ENCODE measurements at regions not wholly inside any gene's neighbourhood (a gene's known extent, or its start where the extent isn't known, plus 50 kb on each side); places are given as distances from the start of the nearest gene placed in this dataset.

GRCh38 chr10:55310143-55310542 lies 509.1 kb upstream of the PCDH15 start:
- POLR2A ChIA-PET = no interaction called here
- CTCF ChIA-PET = no interaction called here

DNA sequence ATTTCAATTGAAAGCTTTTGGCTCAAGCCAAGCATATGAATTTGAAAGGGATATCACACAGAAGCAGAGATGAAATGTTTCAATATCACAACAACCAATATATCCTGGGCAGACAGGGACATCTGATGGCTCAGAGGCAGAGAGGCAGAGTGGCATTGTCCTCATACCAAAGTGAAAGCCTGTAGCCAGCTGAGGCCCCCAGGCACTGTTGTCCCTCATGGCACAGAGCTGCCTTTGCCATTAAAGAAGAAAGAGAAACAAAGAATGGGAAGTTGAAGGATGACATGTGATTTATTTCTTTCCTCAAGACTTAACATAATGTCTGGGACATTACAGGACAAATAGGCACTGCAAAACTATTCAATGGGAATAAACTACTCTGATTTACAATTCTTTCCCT lies 504.3 kb upstream of the PCDH15 start:
- POLR2A ChIA-PET = no interaction called here
- CTCF ChIA-PET = no interaction called here

- ChIA-PET CTCF (no interaction called here), POLR2A (no interaction called here)
Observed at GRCh38 chr10:55287346-55287745, 486.3 kb upstream of the PCDH15 start.

DNA sequence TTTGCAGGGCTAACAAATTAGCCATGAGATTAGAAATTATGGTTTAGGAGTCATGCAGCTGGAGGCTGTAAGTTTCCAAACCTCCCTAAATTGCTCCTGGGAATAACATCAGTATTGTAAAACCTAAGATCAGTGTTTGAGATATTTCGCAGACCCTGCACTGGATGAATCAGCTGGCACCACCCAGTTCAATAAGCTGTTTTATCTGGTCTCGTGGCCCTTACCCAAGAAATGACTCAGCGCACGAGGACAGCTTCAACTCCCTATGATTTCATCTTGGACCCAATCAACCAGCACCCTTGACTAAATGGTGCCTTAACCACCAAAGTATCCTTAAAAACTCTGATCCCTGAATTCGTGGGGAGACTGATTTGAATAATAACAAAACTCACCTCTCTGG lies 482.0 kb upstream of the PCDH15 start:
- POLR2A ChIA-PET = no interaction called here
- CTCF ChIA-PET = no interaction called here

DNA sequence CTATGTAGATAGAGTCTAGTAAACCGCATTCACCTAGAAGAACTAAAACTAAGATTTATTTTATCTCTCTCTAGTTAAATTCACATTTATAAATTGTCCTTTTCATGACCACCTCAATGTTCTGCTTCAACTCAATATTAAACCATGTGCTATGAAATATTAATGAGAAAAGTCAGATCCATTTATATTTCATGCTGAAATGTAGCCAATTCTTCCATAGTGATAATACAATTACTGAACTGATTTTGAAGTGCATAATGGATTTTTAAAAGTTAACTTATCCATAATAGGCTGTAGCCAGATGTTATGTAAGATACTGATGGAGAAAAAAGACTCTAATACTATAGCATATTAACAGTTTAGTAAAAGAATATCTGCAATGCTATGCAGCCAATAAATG lies 479.7 kb upstream of the PCDH15 start:
- POLR2A ChIA-PET = no interaction called here
- CTCF ChIA-PET = no interaction called here

GRCh38 chr10:55277549-55277948 lies 476.5 kb upstream of the PCDH15 start:
- POLR2A ChIA-PET = no interaction called here
- CTCF ChIA-PET = no interaction called here

GRCh38 chr10:55274367-55274766 lies 473.3 kb upstream of the PCDH15 start:
- CTCF ChIA-PET = no interaction called here
- POLR2A ChIA-PET = no interaction called here

DNA sequence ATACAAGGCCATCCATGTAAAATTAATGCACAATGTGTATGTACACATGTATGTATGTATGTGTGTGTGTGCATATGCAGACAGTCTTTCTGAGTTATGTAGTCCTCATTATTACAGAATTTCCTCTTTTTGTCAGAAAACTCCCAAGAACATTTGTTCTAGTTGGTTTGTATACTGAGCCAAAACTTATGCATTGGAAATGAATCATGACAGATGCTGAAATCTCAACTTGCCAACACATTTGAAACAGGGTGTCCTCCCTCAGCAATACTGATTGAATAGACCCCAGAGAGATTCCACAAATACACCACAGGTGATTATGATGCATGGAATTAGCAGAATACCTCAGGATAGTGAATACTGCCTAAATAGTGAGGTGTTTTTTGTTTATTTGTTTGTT lies 472.9 kb upstream of the PCDH15 start:
- ChIA-PET POLR2A (no interaction called here), CTCF (no interaction called here)

GRCh38 chr10:55272886-55273285 lies 471.9 kb upstream of the PCDH15 start:
- CTCF ChIA-PET = no interaction called here
- POLR2A ChIA-PET = no interaction called here

GRCh38 chr10:55266797-55267196 lies 465.8 kb upstream of the PCDH15 start:
- ChIA-PET POLR2A (no interaction called here), CTCF (no interaction called here)

DNA sequence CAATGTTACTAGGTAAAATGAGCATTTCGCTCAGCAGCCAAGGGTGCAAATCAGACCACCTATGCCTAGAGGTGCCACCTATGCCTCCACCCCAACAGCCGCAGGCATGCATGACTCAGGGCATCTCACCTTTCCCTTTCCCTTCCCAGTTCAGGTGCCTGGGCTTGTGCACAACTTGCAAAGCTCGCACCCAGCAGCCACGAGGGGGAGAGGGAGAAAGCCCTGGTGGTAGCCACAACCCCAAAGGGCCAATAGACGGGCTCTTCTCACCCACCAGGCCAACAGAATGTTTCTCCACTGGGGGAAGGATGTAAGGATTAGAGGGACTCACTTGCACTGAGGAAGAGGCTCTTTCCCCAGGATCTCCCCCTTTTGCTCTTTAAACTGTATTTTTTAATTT lies 462.3 kb upstream of the PCDH15 start:
- POLR2A ChIA-PET = no interaction called here
- CTCF ChIA-PET = no interaction called here

DNA sequence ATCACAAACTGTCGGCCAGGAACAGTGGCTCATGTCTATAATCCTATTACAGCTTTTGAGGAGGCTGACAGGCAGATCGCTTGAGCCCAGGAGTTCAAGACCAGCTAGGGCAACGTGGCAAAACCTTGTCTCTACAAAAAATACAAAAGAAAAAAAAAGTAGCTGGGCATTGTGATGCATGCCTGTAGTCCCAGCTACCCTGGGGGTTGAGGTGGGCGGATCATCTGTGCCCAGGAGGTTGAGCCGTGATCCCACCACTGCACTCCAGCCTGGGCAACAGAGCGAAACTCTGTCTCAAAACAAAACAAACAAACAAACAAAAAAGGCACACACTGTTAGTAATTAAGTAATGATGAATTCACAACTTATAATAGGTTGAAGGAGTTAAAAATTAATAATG lies 441.5 kb upstream of the PCDH15 start:
- ChIA-PET POLR2A (no interaction called here), CTCF (no interaction called here)

DNA sequence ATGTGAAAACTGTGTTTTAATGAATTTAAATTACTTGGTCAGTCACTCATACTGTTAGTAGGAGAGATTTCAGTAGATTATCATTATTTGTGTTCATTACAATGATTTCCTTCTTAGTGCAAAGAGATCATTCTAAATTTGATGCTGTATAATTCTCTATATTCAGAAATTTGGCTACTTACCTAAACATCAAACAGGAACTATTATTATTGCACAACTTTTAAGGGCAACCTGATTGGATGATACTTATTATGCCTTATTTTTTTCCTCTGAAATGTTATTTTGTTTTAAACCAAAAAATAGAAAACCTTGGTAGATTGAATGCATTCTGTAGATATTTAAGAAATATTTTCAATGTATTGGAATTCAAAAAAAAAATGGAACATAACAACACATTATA lies 436.4 kb upstream of the PCDH15 start:
- ChIA-PET POLR2A (no interaction called here), CTCF (no interaction called here)

- POLR2A ChIA-PET = no interaction called here
- CTCF ChIA-PET = no interaction called here
Observed at GRCh38 chr10:55233505-55233904, 432.5 kb upstream of the PCDH15 start.

- CTCF ChIA-PET = no interaction called here
Observed at GRCh38 chr10:55233090-55233489, 432.1 kb upstream of the PCDH15 start.

GRCh38 chr10:55232553-55232952 lies 431.5 kb upstream of the PCDH15 start:
- ChIA-PET CTCF (no interaction called here), POLR2A (no interaction called here)

More at GRCh38 chr10:55233090-55233489, 432.1 kb upstream of the PCDH15 start:
- POLR2A ChIA-PET = no interaction called here

DNA sequence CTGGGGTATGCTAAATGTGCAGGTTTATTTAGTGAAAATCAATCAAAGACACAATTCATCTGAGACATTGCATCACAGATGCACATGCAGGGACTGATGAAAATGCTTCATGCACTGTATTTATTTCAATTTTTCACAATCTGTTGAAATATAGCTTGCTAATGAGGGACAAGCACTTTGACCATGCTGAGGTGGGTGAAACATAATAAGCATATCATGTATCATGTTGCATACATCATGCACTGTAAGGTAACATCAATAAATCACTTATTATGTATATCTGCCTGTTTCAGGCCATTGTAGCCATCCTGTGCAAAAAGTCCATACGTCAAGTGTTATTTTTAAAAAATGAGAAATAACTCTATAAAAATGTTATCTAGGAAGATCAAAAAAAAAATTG lies 426.9 kb upstream of the PCDH15 start:
- ChIA-PET CTCF (no interaction called here), POLR2A (no interaction called here)

- ChIA-PET POLR2A (no interaction called here), CTCF (no interaction called here)
Observed at GRCh38 chr10:55224007-55224781, 423.2 kb upstream of the PCDH15 start.

DNA sequence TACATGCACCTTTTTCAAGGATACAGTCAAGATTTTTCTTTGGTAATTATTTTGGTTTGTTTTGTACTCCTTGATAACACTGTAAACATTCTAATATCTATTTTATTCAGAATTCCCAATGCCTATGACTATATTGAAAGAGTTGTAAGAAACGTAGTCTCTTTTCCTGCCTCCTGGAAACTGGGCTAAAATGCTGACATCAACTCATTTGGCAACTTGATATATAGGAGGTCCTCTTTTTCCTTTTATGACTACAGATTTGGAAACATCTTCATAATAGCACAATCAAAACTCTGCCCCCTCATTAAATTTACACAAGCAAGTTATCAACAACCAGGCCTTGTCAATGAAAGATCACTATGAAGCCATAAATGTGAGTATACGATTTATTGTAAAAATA lies 422.3 kb upstream of the PCDH15 start:
- CTCF ChIA-PET = no interaction called here
- POLR2A ChIA-PET = no interaction called here

DNA sequence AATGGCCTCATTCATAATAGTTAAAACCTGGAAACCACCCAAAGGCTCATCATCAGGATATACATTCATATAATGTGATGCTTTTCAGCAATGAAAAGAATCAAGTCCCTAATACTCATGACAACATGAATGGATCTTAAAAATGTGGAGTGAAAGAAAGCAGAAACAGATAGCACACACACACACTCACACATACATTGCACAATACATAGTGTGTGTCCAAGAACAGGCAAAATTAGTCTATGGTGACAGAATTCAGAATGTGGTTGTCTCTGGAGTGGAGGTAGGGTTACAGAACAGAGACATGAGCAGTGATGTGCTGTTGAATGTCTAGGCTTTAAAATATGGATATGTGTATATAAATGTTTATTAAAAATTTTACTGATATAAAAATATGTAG lies 419.9 kb upstream of the PCDH15 start:
- ChIA-PET CTCF (no interaction called here), POLR2A (no interaction called here)

- ChIA-PET CTCF (no interaction called here), POLR2A (no interaction called here)
Observed at GRCh38 chr10:55215699-55216098, 414.7 kb upstream of the PCDH15 start.

DNA sequence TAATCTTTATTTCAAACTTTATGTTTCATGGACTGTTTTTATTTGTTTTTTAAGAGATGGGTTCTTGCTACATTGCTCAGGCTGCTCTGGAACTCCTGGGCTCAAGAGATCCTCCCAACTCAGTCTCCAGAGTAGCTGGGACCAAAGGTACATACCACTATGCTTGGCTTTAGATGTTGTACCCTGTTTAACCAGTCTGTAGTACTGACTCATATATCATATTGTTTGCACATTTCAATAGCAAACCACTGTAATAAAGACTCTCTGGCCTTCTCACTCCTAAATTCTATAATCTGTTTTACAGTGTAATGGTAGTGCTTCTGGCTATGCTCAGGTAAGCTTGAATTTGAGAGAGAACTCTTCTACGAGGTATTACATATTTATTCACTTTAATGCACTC lies 413.6 kb upstream of the PCDH15 start:
- ChIA-PET CTCF (no interaction called here), POLR2A (no interaction called here)

DNA sequence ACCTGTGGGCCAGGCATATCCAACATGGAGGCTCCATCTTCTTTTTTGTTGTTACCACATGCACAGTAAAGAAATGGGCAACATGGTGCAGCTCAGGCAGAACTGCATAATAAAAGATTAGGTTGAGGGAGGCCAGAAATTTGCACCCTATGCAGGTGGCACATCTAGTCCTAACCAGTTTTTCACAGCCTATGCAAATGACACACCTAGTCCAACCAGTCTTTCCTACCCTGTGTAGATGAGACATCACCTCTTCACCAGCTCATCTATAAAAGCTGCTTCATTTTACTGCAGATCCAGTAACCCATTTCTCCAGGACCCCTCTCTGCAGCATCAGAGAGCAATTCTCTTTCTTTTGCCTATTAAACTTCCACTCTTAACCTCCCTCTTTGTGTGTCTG lies 411.0 kb upstream of the PCDH15 start:
- ChIA-PET CTCF (no interaction called here), POLR2A (no interaction called here)

Measured in activated CD8-positive, alpha-beta memory T cell treated with anti-CD3 and anti-CD28 coated beads for 36 hours (primary cell).